ENCODE measurements at regions not wholly inside any gene's neighbourhood (a gene's known extent, or its start where the extent isn't known, plus 50 kb on each side); places are given as distances from the start of the nearest gene placed in this dataset.
A peak's percentile ranks its signal among the peaks of the same experiment; 100 is the strongest.

DNA sequence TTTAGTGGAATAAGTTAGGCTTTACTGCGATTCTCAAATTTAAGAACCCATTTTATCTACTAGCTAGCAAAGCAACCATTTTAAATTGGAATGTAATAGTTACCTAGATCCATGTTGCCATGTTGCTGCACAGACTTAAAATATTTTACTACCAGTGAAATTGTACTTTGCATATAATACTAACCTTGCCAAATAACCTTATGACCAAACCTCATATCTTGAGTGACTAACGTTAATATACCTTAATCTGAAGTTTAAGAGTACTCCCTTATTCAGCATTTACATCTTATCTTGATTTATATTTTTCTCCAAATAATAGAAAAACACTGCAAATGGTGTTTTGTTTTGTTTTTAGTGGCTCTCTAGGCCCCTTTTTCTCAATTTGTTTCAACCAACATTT is 50.3 kb upstream of the NAB1 start:
- Histone ChIP-seq H3K9ac (ENCODE audit: low read depth, low read length, poor library complexity, severe bottlenecking) (no peak overlapping the region), H3K9me2 (replicated peaks; ENCODE audit: low read depth, low read length) (no peaks in the 10 kb centered on the region), H3K27me3 (ENCODE audit: insufficient read depth, low read length, poor library complexity, severe bottlenecking) (no peaks in the 10 kb centered on the region), H3K79me2 (ENCODE audit: insufficient read depth, low read length) (no peaks in the 10 kb centered on the region), H3K4me1 (ENCODE audit: insufficient read depth, low read length, poor library complexity, severe bottlenecking) (peaks cover 36% of the 10 kb centered on the region), H4K20me1 (ENCODE audit: insufficient read depth, low read length, poor library complexity, severe bottlenecking) (no peaks in the 10 kb centered on the region), H2AFZ (ENCODE audit: low read length) (no peak overlapping the region), H3K9me3 (ENCODE audit: insufficient read depth, low read depth, low read length) (no peaks in the 10 kb centered on the region), H3K4me3 (ENCODE audit: low read length, poor library complexity, severe bottlenecking) (peak overlapping the region; percentile 36), H3F3A (ENCODE audit: low read depth) (0 out of 2 replicates have a peak, but pooled peaks cover 4% of the 10 kb centered on the region), H3K36me3 (ENCODE audit: insufficient read depth, low read length) (no peaks in the 10 kb centered on the region), H3K4me2 (ENCODE audit: low read depth, low read length, poor library complexity, severe bottlenecking) (peak overlapping the region; percentile 65)
- TF ChIP-seq EZH2phosphoT487 (IDR thresholded peaks at IDR 0.05; ENCODE audit: borderline replicate concordance), result no peak
- TF ChIP-seq, protein P1, sequence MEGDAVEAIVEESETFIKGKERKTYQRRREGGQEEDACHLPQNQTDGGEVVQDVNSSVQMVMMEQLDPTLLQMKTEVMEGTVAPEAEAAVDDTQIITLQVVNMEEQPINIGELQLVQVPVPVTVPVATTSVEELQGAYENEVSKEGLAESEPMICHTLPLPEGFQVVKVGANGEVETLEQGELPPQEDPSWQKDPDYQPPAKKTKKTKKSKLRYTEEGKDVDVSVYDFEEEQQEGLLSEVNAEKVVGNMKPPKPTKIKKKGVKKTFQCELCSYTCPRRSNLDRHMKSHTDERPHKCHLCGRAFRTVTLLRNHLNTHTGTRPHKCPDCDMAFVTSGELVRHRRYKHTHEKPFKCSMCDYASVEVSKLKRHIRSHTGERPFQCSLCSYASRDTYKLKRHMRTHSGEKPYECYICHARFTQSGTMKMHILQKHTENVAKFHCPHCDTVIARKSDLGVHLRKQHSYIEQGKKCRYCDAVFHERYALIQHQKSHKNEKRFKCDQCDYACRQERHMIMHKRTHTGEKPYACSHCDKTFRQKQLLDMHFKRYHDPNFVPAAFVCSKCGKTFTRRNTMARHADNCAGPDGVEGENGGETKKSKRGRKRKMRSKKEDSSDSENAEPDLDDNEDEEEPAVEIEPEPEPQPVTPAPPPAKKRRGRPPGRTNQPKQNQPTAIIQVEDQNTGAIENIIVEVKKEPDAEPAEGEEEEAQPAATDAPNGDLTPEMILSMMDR (conservative IDR thresholded peaks at IDR 0.05; ENCODE audit: low read length), result no peak

DNA sequence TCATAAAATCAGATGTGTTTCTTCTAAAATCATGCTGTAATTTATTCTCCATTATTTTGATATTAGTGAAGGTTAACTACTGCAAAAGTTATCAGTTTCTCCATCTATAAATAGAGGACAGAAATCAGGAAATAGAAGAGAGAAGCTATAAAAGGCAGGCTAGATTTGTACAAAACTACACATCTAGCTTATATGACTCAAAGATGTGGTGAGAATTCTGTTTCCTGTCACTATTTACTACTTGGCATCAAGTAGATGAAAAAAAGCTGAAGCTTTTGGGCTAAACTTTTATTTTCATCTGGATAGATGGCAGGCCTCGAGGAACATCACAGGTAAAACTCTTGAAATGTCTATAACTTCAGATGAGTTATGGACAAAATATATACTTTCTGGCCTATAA is 49.8 kb upstream of the NAB1 start:
- no peaks in the 10 kb centered on the region for H4K20me1 ChIP-seq (ENCODE audit: insufficient read depth, low read length, poor library complexity, severe bottlenecking)
- no peak for TF ChIP-seq EZH2phosphoT487 (IDR thresholded peaks at IDR 0.05; ENCODE audit: borderline replicate concordance)
- TF ChIP-seq, protein P1 (conservative IDR thresholded peaks at IDR 0.05; ENCODE audit: low read length), result no peak
- peaks cover 36% of the 10 kb centered on the region for H3K4me1 ChIP-seq (ENCODE audit: insufficient read depth, low read length, poor library complexity, severe bottlenecking)
- H3K4me2 ChIP-seq (ENCODE audit: low read depth, low read length, poor library complexity, severe bottlenecking), result peak overlapping the region; percentile 65
- H3K9me2 ChIP-seq (replicated peaks; ENCODE audit: low read depth, low read length), result no peaks in the 10 kb centered on the region
- H3K36me3 ChIP-seq (ENCODE audit: insufficient read depth, low read length), result no peaks in the 10 kb centered on the region
- no peak overlapping the region for H3K9ac ChIP-seq (ENCODE audit: low read depth, low read length, poor library complexity, severe bottlenecking)
- peak overlapping the region; percentile 36 for H3K4me3 ChIP-seq (ENCODE audit: low read length, poor library complexity, severe bottlenecking)
- no peaks in the 10 kb centered on the region for H3K79me2 ChIP-seq (ENCODE audit: insufficient read depth, low read length)
- H2AFZ ChIP-seq (ENCODE audit: low read length), result no peak overlapping the region
- no peaks in the 10 kb centered on the region for H3K27me3 ChIP-seq (ENCODE audit: insufficient read depth, low read length, poor library complexity, severe bottlenecking)
- H3F3A ChIP-seq (ENCODE audit: low read depth), result 0 out of 2 replicates have a peak, but pooled peaks cover 4% of the 10 kb centered on the region
- no peaks in the 10 kb centered on the region for H3K9me3 ChIP-seq (ENCODE audit: insufficient read depth, low read depth, low read length)

All from Loucy (cell line).